ENCODE measurements at regions not wholly inside any gene's neighbourhood (a gene's known extent, or its start where the extent isn't known, plus 50 kb on each side); places are given as distances from the start of the nearest gene placed in this dataset.

DNA sequence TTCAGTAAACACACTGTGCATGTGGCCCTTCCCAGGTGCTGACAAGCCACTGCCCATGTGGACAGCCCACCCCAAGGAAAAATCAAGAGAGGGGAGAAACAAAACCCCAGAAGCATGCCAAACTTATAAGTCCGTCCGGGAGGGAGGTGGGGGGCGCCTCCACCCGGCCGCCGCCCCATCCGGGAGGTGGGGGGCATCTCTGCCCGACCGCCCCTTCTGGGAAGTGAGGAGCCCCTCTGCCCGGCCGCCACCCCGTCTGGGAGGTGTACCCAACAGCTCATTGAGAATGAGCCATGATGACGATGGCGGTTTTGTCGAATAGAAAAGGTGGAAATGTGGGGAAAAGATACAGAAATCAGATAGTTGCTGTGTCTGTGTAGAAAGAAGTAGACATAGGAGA, 53.8 kb upstream of the C2CD4B start:
- in situ Hi-C loops (cut with HindIII; ENCODE audit: low sequenced_read_pairs), result no loop called here
- H3K4me3 ChIP-seq (ENCODE audit: low read depth, low read length), result no peak overlapping the region
- DNase-seq (ENCODE audit: low read depth, low spot score), result no peak
- TF ChIP-seq, protein P1, sequence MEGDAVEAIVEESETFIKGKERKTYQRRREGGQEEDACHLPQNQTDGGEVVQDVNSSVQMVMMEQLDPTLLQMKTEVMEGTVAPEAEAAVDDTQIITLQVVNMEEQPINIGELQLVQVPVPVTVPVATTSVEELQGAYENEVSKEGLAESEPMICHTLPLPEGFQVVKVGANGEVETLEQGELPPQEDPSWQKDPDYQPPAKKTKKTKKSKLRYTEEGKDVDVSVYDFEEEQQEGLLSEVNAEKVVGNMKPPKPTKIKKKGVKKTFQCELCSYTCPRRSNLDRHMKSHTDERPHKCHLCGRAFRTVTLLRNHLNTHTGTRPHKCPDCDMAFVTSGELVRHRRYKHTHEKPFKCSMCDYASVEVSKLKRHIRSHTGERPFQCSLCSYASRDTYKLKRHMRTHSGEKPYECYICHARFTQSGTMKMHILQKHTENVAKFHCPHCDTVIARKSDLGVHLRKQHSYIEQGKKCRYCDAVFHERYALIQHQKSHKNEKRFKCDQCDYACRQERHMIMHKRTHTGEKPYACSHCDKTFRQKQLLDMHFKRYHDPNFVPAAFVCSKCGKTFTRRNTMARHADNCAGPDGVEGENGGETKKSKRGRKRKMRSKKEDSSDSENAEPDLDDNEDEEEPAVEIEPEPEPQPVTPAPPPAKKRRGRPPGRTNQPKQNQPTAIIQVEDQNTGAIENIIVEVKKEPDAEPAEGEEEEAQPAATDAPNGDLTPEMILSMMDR (IDR thresholded peaks at IDR 0.05; ENCODE audit: low read depth, low read length), result no peak

DNA sequence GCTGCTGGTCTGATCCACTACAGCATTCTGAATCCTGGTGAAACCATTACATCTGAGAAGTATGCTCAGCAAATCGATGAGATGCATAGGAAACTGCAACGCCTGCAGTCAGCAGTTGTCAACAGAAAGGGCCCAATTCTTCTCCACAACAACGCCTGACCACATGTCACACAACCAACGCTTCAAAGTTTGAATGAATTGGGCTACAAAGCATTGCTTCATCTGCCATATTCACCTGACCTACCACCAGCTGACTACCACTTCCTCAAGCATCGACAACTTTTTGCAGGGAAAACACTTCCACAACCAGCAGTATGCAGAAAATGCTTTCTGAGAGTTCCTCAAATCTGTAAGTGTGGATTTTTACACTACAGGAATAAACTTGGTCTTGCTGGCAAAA, 54.7 kb upstream of the C2CD4B start:
- in situ Hi-C loops (cut with HindIII; ENCODE audit: low sequenced_read_pairs), result no loop called here
- H3K4me3 ChIP-seq (ENCODE audit: low read depth, low read length), result no peak overlapping the region
- no peak for DNase-seq (ENCODE audit: low read depth, low spot score)
- TF ChIP-seq, protein P1 (IDR thresholded peaks at IDR 0.05; ENCODE audit: low read depth, low read length), result no peak

DNA sequence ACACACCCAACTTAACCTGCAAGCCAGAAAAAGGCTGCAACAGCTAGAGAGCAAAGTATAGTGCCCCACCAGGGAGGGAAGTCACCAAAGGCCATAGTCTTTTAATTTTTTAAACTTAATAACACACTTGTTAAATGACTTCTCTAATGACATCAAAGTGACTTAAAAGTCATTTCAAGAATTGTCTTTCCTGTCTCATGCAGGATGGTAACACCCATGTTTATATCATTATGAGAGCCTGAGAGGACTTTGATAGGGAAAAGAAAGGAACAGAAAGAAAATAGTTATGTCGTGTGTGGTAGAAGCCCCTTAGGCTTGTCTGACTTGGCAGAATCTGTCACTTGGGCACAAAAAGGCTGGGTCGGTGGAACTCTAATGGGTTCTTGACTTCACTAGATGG, 57.9 kb upstream of the C2CD4B start:
- TF ChIP-seq, protein P1 (IDR thresholded peaks at IDR 0.05; ENCODE audit: low read depth, low read length), result no peak
- no peak for DNase-seq (ENCODE audit: low read depth, low spot score)
- in situ Hi-C loops (cut with HindIII; ENCODE audit: low sequenced_read_pairs), result no loop called here
- no peak overlapping the region for H3K4me3 ChIP-seq (ENCODE audit: low read depth, low read length)

DNA sequence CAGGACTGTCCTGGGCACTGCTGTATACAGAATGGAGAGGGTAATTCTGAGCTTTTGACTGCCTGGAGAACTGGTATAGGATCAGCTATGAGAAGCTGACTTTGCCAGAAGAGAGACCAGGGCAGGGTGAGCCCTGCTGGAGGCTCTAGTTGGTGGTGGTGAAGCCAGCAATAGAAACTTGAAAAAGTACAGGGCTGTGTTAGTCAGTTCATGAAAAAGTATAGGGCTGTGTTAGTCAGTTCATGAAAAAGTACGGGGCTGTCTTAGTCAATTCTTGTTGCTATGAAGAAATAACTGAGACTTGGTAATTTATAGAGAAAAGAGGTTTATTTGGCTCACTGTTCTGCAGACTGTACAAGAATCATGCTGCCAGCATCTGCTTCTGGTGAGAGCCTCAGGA, 63.5 kb upstream of the C2CD4B start:
- in situ Hi-C loops (cut with HindIII; ENCODE audit: low sequenced_read_pairs), result no loop called here
- DNase-seq (ENCODE audit: low read depth, low spot score), result no peak
- TF ChIP-seq, protein P1 (IDR thresholded peaks at IDR 0.05; ENCODE audit: low read depth, low read length), result no peak

DNA sequence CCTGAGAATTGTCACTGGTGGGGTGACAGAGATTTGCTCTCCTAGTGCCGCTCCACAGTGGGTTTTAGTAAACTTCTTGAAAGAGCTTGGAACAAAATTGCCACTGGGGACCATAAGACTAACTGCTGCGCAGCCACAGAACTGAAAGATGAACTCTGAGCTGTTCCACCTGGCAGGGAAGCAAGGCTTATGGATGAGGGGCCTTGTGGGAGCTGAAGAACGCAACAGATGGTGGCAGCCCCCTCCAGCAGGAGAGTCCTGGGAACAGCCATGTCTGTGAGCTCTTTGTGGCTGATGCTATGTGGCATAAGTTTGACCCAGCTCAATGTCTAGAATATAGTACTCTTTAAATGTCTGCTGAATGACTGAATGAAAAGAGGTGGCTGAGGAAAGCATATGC, 66.8 kb upstream of the C2CD4B start:
- no peak overlapping the region for H3K4me3 ChIP-seq (ENCODE audit: low read depth, low read length)
- TF ChIP-seq, protein P1 (IDR thresholded peaks at IDR 0.05; ENCODE audit: low read depth, low read length), result no peak
- in situ Hi-C loops (cut with HindIII; ENCODE audit: low sequenced_read_pairs), result no loop called here
- no peak for DNase-seq (ENCODE audit: low read depth, low spot score)

More for the DNA sequence above, 63.5 kb upstream of the C2CD4B start:
- no peak overlapping the region for H3K4me3 ChIP-seq (ENCODE audit: low read depth, low read length)

DNA sequence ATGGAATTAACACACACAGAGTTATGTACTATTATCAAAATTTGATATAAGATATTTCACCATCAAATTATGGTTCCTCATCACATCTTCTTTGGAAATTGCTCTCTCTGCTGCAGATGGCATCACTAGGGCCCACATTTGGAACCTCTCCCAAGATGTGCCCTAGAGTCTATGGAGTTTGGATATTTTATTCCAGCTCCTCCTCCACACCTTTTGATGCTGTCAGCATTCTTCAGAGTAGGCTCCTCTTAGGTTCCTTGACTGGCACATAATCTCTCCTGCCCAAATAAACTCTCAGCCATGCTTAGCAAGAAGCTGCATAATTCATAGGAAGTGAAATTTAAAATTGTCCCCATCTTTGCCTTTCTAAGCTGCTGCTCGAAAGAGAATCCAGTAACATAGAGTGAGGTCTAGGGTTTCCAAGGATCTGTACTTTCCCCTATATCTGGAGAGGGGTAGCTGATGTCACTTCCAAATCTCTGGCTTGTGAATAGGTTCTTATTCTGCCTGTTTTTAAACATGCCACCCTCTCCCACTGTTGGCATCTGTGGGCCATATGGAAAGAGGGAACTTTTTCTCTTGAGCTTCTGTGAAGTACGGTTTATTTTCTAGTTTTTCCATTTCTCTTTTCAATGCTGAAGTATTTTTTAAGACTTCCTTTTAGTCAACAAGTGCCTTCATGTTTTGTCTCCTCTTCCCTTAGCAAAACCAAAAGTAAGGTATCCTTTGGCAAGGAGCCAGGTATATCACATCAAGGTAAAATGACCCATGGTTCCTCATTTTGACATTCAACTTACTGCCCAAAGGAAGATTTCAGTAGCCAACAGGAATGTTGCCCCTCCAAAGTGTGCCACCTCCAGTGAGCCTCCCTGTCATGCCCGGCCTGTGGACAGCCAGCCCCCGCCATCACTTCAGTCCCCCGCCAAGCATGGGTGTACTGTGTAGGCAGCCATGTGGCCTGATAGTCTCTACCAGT, 75.3 kb upstream of the C2CD4B start:
- TF ChIP-seq, protein P1 (IDR thresholded peaks at IDR 0.05; ENCODE audit: low read depth, low read length), result no peak
- in situ Hi-C loops (cut with HindIII; ENCODE audit: low sequenced_read_pairs), result no loop called here
- H3K4me3 ChIP-seq (ENCODE audit: low read depth, low read length), result no peak overlapping the region
- DNase-seq (ENCODE audit: low read depth, low spot score), result no peak

Measured in astrocyte of the spinal cord (primary cell).